BJ (cell line): ENCODE measurements at regions not wholly inside any gene's neighbourhood (a gene's known extent, or its start where the extent isn't known, plus 50 kb on each side); places are given as distances from the start of the nearest gene placed in this dataset.

ENCODE experiments used
- CTCF ChIA-PET: fragments of 350-600 bp; formaldehyde crosslinking; extraction: SDS; loops from one replicate; lab custom pipeline; 2021; ENCODE audit warnings: antibody characterized with exemption, inconsistent platforms; lab: Yijun Ruan, JAX
- POLR2A ChIA-PET: fragments of 300-600 bp; sonication (Branson Sonifier 250); formaldehyde crosslinking; extraction: SDS; loops from one replicate; lab custom pipeline; 2021; ENCODE audit warnings: antibody characterized with exemption; lab: Charles Lee
- DNase-seq: peaks from one replicate; pipeline ENCODE4 v3.0.0-alpha.2; 2011; ENCODE audit warnings: low read depth
- H3K27me3 ChIP-seq: 2 replicates; pipeline ENCODE4 v1.6.0; 2011; ENCODE audit warnings: low read length; ENCODE audit not compliant: control insufficient read depth, insufficient read depth
- H3K36me3 ChIP-seq: 2 replicates; pipeline ENCODE4 v1.5.1; 2011; ENCODE audit warnings: low read length; ENCODE audit not compliant: control insufficient read depth, insufficient read depth
- H3K4me3 ChIP-seq: 2 replicates; pipeline ENCODE4 v1.5.1; 2011; ENCODE audit warnings: low read depth, mild to moderate bottlenecking, control low read depth, low read length
- CTCF ChIP-seq: IDR thresholded peaks from 2 replicates; pipeline ENCODE4 v1.5.1; 2011; ENCODE audit warnings: low read depth, mild to moderate bottlenecking, control low read depth, inconsistent platforms, low read length, moderate library complexity; ENCODE audit not compliant: insufficient read depth

GRCh38 chr4:23582671-23583070, 307.2 kb downstream of the PPARGC1A start:
- Histone ChIP-seq H3K36me3 (no peaks in the 10 kb centered on the region), H3K27me3 (no peaks in the 10 kb centered on the region), H3K4me3 (no peak overlapping the region)
- ChIA-PET CTCF (interaction anchor here (0.5 kb wide), 1 partner anchor 37 kb away, joined by 4 read pairs; no protein-coding TSS in a partner anchor), POLR2A (no interaction called here)
- DNase-seq: no peak
- TF ChIP-seq CTCF: no peak

DNA sequence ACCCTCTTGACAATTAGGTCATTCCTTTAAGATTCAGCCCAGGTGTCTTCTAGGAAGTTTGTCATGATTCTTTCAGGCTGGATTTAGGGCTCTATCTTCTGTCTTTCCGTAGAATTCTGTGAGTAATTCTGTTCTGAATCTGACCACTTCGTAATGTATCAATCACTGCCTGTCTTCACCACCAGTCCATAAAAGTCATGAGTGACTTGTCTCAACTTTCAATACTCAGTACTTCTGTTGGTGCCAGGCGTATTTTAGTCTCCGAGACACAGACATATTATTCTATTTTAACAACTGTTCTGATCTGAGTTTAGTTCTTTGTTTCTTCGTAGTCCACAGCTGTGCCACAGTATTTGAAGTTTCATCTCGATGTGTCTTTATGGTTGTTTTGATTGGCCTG, 310.7 kb downstream of the PPARGC1A start:
- ChIA-PET POLR2A (no interaction called here), CTCF (no interaction called here)
- DNase-seq: no peak
- H3K4me3 ChIP-seq: no peak overlapping the region
- no peaks in the 10 kb centered on the region for H3K36me3 ChIP-seq
- H3K27me3 ChIP-seq: no peaks in the 10 kb centered on the region
- no peak for TF ChIP-seq CTCF

- Histone ChIP-seq H3K27me3 (no peaks in the 10 kb centered on the region), H3K4me3 (no peak overlapping the region), H3K36me3 (no peaks in the 10 kb centered on the region)
- ChIA-PET POLR2A (no interaction called here), CTCF (no interaction called here)
- no peak for DNase-seq
- TF ChIP-seq CTCF: no peak
Observed at GRCh38 chr4:23577398-23577797, 312.4 kb downstream of the PPARGC1A start.

GRCh38 chr4:23572382-23572781, 317.5 kb downstream of the PPARGC1A start:
- TF ChIP-seq CTCF: no peak
- H3K36me3 ChIP-seq: no peaks in the 10 kb centered on the region
- no peaks in the 10 kb centered on the region for H3K27me3 ChIP-seq
- ChIA-PET CTCF (no interaction called here), POLR2A (no interaction called here)
- DNase-seq: no peak
- no peak overlapping the region for H3K4me3 ChIP-seq

- H3K27me3 ChIP-seq: no peaks in the 10 kb centered on the region
- no peak for TF ChIP-seq CTCF
- H3K4me3 ChIP-seq: no peak overlapping the region
- POLR2A ChIA-PET: no interaction called here
- CTCF ChIA-PET: no interaction called here
- no peak for DNase-seq
- no peaks in the 10 kb centered on the region for H3K36me3 ChIP-seq
Observed at GRCh38 chr4:23567338-23567737, 322.5 kb downstream of the PPARGC1A start.
